ENCODE measurements at regions not wholly inside any gene's neighbourhood (a gene's known extent, or its start where the extent isn't known, plus 50 kb on each side); places are given as distances from the start of the nearest gene placed in this dataset.

GRCh38 chr2:59888706-59889105, 664.7 kb downstream of the BCL11A start:
- TF ChIP-seq SP1 (IDR thresholded peaks at IDR 0.05) = no peak
- no peak for TF ChIP-seq NFRKB (IDR thresholded peaks at IDR 0.05)
- no peak for TF ChIP-seq FOXM1 (IDR thresholded peaks at IDR 0.05; ENCODE audit: borderline replicate concordance)
- no peak for TF ChIP-seq CTBP1 (IDR thresholded peaks at IDR 0.05; ENCODE audit: borderline replicate concordance)
- no peak for TF ChIP-seq ZNF384 (IDR thresholded peaks at IDR 0.05)
- no peak for TF ChIP-seq FOXA1 (IDR thresholded peaks at IDR 0.05)
- no peak for TF ChIP-seq TARDBP (IDR thresholded peaks at IDR 0.05)
- TF ChIP-seq FOXK2 (IDR thresholded peaks at IDR 0.05) = no peak
- TF ChIP-seq HDGF (IDR thresholded peaks at IDR 0.05; ENCODE audit: borderline replicate concordance) = no peak
- TF ChIP-seq ELF4 (IDR thresholded peaks at IDR 0.05) = no peak
- TF ChIP-seq L3MBTL2 (conservative IDR thresholded peaks at IDR 0.05) = no peak

All from HEK293T (cell line).